ENCODE measurements at regions not wholly inside any gene's neighbourhood (a gene's known extent, or its start where the extent isn't known, plus 50 kb on each side); places are given as distances from the start of the nearest gene placed in this dataset.

DNA sequence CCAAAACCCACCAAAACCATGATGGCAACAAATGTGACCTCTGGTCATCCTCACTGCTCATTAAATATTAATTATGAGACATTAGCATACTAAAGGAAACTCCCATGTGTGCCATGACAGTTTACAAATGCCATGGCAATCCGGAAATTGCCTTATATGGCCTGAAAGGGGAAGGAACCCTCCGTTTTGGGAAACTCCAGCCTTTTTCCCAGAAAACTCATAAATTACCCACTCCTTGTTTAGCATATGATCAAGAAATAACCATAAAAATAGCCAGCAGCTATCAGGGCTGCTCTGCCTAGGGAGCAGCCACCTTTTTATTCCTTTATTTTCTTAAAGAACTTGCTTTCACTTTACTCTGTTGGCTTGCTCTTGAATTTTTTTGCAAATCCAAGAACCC is 992.7 kb downstream of the NTRK3 start:
- no peak for DNase-seq (ENCODE audit: low read depth in 2 of 2)

DNA sequence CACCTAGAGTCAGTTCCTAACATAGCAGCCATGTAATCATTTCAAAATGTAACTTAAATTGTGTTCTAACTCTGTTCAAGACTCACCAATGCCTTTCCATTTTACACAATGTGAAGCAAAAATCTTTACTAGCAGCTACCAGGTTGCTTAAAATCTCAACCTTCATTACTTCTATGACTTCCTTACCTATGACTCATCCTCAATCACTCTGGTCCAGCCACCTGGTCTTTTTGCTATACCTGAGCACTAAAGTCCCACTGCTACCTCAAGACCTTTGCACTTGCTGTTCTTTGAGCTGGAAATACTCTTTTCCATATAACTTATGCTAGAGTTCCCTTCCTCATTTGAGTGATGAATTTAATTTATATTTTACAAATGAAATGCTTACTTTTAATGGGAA is 993.2 kb downstream of the NTRK3 start:
- DNase-seq (ENCODE audit: low read depth in 2 of 2), result no peak

DNA sequence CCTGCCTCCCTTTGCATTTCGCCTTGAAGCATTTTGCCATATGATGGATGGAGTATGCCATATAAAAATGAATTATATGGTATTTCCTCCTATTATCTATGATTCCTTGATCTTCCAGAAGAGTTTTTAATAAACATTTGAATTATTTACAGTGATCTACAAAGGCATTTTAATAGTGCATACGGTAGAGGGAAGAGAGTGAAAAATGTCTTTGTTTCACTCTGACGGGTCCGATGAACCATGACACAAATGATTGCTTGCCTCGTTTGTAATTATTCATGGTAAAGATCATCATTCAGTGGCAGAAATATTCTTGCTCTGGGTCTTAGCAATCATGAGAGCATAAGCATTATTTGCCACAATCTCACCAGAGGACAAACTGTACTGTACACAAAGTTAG is 1010.9 kb downstream of the NTRK3 start:
- DNase-seq (ENCODE audit: low read depth in 2 of 2), result no peak

DNA sequence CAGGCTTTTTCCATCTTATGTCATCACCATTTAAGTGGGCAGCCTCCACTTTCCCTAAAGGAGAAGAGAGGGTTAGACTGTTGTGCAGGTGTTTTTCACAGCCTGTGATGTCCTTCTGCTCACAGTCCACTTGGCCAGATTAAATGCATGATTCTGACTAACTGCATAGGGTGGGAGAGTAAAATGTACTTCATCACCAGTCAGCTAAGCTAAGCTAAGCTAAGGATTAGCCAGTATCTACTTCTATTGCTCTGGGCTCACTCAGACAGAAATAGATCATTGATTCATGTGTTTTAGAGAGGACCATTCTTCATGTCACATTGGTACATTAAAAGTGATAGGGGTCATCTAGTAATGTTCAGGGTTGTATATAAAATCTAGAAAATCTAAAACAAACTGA is 1013.1 kb downstream of the NTRK3 start:
- no peak for DNase-seq (ENCODE audit: low read depth in 2 of 2)

DNA sequence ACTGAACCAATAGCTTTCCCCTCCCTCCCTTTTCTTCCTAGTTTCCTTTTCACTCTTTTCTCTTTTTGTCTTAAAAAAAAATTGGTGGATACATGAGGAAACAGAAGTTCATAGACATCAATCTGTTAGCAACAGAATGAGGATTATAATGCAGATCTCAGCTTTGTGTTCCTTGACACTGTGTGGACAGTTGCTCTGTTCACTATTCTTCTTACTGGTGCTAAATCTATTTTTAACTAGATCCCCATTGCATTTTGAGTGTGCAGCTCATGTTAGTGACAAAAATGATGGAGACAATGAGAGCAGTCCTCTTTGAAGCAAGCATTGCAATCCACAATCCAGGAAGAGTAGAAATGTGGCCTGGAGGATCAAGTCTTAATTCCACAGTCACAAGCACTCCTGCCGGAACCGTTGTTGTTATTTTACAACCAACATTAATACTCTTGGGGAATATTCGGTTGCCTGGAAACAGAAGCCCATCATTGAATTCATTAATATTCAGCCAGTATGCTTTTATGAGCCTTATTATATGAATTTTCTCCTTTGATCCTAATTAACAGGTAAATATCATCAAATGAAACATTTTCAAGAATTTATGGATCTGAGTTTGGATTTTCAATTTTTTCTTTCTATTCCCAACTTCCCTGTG is 1016.8 kb downstream of the NTRK3 start:
- no peak for DNase-seq (ENCODE audit: low read depth in 2 of 2)

DNA sequence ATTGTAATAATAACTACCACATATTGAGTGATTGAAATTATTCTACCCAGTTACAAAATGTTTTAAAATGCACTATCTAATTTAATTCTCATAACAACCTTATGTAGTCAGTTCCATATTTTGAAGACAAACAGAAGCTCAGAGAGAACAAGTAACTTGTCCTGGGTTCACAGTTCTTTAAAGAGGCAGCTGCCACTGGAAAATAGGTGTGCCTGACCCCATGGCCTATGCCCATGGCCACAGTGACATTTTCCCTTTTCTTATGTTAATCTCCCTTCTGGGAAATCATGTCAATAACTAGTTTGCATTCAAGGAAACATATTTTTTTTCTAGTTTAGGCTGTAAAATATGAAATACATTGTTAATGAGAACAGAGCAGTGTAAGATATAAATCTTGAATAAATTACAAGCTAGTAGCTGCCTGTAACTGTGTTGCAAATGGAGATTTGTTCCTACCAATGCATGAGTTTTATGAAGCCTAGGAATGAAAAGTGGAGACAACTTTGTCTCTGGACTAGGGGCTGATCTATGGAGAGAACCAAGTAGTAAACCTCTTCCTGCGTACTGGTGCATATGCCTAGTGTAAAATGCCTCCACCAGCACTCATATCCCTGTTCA is 1018.0 kb downstream of the NTRK3 start:
- DNase-seq (ENCODE audit: low read depth in 2 of 2), result no peak

DNA sequence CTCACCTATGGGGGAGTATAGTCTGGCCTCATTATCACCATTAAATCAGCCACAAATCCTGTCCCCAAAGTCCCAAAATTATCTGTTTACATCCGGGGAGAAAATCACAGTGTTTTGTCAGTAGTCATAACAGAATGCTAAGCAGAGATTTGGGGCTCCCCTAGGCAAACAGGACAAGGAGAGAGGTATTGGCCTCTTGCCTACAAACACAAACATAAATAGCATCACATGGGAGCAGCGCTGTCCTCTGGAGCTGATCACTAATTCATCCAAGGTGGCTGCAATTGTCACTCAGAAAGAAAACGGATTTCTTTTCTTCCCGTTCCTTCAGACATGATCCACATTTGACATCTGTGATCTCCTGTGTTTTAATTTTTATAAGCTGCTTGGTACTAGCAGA is 1028.1 kb downstream of the NTRK3 start:
- DNase-seq (ENCODE audit: low read depth in 2 of 2), result no peak

DNA sequence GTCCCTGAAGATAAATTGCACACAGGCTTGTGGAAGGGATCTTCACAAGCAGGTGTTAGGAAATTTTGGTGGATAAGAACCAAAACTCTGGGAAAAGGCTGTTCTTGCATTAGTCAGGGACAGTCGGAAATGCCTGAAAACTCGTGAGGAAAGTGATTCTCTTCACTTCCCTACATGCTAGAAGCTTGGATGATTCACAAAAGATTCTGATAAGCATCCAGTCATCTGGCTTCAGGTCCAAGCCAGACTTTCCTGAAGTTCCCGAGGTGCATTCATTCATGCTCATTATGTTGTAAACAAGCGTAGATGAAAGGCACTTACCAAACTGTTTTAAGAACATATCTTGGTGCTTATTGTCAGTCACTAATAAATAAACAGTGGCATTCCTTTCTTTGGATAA is 1028.7 kb downstream of the NTRK3 start:
- no peak for DNase-seq (ENCODE audit: low read depth in 2 of 2)

DNA sequence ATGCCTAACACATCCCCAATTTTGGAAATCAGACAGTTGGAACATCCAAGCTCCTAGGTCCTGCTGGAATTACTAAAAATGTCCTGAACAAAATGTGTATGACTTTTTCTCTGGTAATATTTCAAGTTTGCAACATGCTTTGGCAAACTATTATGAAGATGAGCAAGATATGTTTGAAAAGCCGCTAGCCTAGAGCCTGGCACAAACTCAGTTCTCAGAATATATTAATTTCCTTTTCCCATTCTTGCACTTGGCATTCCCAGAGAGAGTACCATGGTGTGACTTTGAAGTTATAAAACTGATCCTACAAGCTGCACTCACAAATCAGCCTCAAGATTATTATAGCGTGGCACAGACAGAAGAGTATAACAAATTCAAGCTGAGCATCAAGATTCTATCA is 1031.1 kb downstream of the NTRK3 start:
- no peak for DNase-seq (ENCODE audit: low read depth in 2 of 2)

DNA sequence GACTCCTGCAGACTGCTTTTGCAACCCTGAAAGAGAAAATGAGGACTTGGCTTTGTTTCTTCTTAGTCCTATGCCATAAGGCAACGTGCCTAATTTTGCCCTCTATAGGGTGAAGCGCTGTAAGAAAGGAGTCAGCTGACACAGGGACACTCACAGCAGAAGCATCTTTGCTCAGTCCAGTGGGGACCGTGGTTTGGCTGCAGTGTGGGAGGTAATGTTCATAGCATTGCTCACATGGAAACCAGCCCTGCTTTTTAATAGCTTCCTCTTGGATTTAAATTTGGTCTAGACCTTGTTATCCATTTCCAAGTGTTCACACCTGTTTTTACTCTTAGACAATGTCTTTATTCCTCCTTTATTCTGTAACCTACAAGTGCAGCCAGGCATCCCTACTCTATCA is 1032.1 kb downstream of the NTRK3 start:
- DNase-seq (ENCODE audit: low read depth in 2 of 2), result no peak

DNA sequence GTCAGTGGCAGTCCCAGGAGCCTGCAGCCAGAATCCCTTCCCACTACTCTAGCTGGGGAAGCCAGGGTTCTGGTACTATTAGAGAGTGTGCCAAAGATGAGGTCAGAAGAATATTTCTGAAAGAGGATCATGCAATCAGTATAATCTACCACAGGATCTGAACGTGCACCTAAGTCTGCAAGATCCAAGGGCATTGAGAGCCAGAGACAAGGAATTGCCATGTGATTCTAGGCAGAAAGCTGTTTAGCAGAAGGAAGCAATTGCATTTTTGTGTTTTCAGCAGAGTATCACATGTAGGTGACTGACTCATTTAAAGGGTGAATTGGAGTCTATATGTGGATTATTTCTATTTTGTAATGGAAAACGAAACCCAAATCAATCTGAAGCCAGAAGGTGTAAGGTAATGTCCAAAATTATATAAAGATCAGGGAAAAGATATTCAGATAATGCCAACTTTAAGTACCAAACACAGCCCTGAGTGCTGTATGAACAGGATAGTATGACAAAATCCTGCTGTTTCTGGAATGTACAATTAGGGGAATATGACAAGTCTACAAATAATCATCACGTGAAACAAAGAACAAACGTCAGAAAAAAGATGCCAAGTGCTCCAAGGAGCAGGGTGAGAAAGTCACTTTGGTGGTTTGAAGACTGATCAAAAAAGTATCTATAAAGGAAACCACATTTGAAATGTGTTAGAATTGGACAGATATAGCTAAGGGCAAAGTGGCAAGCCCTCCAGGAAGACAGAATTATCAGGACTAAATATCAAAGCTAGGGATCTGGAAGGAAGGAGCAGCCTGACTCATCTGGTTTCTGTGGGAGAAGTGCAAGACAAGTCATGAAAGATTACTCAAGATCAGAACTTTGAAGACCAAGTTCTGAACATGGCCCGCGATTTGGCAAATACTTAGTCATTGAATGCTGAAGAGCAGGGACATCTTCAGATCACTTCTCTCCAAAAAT is 1036.6 kb downstream of the NTRK3 start:
- no peak for DNase-seq (ENCODE audit: low read depth in 2 of 2)

DNA sequence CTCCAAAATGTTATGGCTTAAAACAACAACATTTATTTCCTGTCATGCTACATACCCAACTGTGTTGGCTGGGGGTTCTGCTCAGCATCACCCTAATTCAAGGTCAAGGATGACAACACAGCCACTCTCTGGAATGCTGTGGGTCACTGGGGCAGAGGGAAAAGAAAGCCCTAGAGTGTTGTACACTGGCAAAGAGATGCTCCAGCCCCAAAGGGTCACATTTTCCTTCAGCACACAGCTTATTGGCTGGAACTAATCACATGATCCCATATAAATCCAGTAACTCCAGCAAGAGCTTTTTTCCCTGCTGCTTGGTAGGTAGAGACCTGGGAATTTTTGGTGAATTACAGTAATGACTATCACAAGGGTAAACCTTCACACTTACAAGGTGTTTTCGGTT is 1041.4 kb downstream of the NTRK3 start:
- no peak for DNase-seq (ENCODE audit: low read depth in 2 of 2)

DNA sequence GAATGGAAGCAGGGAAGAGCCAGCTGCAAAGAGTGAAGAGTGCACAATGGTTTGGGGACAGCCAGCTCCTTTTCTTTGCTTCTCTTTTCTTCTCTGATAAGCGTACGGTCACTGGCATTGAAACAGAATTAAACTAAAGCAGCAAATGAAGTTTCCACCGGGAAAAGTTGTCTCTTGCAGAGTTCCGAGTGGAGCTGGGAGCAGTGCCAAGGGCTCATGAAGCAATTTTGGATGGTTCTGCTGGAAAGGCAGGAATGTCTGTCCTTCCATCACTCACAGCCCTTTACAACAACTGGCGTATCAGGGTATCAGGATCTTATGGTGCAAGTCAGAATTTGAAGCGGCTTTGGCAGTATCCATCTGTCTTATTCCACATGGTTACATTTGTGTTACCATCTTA is 1042.9 kb downstream of the NTRK3 start:
- DNase-seq (ENCODE audit: low read depth in 2 of 2), result no peak

DNA sequence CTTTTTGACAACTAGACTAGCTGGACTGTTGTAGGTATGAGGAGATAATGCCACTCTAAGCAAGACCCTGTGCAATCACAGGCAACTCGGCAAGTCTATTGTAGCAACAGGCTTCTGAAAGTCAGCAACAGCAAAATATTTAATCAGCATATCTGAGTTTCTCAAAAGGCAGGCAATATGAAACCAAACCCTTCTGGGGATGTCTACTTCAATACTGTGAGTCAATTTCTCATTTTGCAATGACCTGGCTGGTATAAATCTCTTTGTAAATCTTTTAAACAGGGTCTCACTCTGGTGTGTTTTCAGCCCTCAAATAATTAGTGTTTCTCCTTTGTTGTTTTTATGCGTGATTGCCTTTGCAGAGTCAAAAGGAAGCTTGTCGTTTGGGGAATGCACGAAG is 1044.5 kb downstream of the NTRK3 start:
- DNase-seq (ENCODE audit: low read depth in 2 of 2), result no peak

DNA sequence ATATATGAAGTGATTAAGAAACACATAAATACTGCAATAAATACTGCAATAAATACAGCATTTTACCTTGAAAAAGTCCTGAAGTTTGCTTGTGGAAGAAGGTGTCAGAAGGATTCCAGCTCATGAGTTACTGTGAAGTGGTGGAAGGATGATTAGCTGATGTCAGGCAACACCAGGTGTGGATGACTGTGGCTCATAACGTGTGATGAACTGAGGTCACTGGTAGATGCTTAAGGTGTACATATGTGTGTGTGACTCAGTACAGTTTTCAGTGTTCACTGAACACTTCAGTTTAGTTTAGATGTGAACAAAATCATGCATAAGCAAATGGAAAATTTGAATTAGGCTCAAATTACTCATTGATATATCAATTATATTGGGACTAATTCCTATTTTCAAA is 1045.0 kb downstream of the NTRK3 start:
- DNase-seq (ENCODE audit: low read depth in 2 of 2), result no peak

DNA sequence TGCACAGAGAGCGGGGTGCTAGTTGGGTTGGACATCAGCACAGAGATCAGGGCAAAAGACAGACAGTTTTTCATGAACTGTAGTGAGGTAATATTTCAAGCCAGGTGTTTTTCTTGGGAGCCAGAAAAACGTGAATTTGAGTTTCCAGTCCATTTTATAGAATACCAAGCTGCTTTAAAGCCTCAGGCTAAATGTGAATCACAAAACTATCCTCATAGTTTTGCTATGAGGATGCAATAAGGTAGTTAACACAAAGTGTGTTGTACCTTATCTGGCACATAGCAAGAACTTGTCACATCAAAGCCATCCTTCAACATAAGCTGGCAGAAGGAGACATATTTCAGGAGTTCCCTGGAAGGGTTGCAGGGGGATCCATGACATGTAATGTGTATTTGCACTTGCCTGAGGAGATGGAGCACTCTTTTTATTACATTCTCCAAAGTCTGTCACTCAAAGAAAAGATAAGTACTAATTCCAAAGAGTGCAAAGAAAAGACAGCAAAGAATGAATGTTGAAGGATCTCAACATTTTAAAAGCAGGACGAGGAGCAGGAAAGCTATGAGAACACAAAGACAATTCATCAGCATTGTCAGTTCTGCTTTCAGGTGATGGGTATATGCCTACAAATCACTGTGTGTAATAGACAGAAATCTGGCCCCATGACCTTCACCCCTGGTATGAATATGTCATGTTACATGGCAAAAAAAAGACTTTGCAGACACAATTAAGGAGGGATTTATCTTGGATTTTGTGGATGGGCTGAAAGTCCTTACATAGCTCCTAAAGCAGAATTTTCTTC is 1046.4 kb downstream of the NTRK3 start:
- DNase-seq (ENCODE audit: low read depth in 2 of 2), result no peak

DNA sequence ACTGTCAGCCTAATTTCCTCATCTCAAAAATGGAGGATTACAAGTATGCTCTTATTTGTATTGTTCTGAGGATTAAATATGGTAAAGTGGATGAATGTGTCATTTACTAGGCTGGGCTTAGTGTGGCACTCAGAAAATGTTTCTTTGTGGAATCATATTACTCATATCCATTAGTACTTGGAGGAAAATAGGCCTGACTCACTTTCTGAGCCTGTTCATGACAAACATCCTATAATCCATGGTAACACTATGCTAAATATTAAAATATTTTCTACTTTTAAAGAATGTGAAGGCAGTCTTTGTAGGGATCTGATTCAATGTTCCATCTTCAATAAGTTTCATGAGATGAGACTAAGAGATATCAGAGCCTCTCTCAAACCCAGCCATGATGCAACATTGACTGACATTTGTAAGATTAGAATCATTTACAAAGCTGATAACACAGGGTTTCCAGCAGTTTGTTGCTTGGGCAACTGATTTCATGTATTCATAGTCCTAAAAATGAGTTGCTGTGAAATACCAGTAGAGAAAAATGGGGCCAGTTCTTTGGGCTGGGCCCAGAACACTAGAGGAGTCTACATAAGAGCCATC is 1048.5 kb downstream of the NTRK3 start:
- DNase-seq (ENCODE audit: low read depth in 2 of 2), result no peak

DNA sequence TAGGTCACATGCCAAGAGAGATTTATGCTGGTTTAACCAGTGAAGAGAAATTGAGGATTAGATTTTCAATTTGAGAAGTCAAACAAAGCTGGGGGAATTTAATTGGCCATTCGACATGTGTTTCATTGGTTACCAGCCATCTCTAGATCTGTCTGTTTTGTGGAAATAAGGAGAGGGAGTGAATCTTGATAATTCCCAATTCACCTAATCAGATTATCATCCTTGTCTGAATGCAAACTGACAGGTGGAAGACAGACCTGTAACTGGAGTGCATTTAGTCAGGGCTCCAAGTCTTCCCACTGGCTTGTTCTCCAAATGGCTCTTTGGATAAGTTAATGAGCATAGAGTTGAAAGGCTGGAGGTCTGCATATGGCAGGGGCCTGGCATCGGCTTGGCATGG is 1049.3 kb downstream of the NTRK3 start:
- no peak for DNase-seq (ENCODE audit: low read depth in 2 of 2)

DNA sequence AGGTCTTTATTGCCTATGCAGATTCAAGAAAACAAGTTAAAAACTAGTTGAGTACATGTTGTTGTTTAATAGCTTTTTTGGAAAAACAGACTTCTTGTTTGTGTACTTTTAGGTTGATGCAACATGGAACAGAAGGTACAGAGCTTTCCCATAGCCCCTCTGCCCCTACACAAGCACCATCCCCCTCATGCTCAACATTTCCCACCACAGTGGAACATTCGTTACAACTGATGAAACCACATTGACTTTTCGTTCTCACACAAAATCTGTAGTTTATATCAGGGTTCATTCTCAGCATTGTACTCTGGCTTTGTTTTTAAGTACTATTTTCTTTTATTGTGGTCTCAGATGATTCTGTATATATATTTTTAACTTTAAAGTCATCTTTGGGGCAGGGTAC is 1054.6 kb downstream of the NTRK3 start:
- no peak for DNase-seq (ENCODE audit: low read depth in 2 of 2)

DNA sequence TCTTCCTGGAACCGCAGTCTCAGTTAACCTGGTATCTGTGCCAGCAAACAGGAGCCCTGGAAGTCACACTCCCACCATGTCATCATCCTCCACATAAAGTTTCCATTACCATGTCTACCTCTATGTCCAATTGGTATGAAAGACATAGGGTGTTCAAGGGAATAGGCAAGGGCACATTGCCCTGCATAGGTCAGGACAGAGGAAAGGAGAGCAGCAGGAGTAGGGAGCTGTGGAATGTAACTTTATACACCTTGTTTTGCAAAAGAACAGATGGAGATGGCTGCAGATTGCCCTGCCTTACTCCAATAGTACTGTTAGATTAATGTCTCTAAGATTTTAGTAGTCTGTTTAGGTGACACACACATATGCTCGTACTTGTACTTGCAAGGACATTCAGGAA is 1056.4 kb downstream of the NTRK3 start:
- DNase-seq (ENCODE audit: low read depth in 2 of 2), result no peak

DNA sequence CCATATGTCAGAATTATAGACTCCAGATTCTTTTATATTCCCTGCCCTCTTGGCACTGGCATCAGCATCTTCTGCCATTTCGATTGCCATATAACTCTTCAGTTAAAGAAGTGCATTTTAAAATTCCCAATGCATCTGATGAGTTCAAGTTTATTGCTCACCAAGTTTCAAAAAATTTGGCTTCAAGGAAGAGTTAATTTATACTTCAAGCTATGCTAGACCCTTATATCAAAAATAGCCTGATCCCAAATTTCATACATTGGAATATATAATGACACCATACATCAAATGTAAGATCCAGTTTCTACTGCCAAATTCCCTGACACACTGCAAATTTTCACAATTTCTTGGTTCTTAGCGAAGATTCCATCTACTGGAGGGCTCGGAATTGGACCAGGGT is 1058.6 kb downstream of the NTRK3 start:
- DNase-seq (ENCODE audit: low read depth in 2 of 2), result no peak

DNA sequence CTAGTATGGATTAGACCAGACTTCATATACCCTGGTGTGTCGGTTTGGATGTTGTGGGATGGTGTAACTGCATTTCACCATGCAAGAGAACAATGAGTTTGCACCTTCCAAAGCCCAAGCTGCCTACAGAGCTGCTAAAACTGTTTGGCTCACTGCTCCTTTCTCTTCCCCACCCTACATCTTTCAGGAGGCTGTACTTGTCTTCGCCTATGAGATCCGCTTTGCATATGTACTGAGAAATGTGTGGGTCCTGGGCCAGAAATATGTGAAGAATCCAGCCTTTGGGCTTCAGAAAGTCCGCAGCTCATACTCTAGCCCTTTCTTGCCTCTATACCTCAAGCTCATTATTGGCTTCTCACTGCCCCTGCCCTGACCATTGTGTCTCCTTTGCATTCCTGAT is 1060.0 kb downstream of the NTRK3 start:
- DNase-seq (ENCODE audit: low read depth in 2 of 2), result no peak
